Adrenal gland (tissue), 9 donors: ENCODE measurements at regions not wholly inside any gene's neighbourhood (a gene's known extent, or its start where the extent isn't known, plus 50 kb on each side); places are given as distances from the start of the nearest gene placed in this dataset.

ENCODE experiments used
- DNase-seq, 7 donors: peaks; one replicate each; pipeline ENCODE4 v3.0.0-alpha.2; 2019 to 2020
- H3K27ac ChIP-seq, 5 donors: fragments of 200-600 bp; sonication (generic) in 4 of 5; 1 replicate in 3 of 5; 2 replicates in 2 of 5; pipeline versions ENCODE4 v1.5.1 to v1.8.0; 2016 to 2020; ENCODE audit warnings: mild to moderate bottlenecking in 1 of 5
- H3K27me3 ChIP-seq: fragments of 200-600 bp; 2 replicates; pipeline ENCODE4 v1.8.0; 2021
- H3K36me3 ChIP-seq, 2 donors: fragments of 200-600 bp; replicated peaks in 1 of 2; 1 replicate in 1 of 2; 2 replicates in 1 of 2; pipeline versions ENCODE4 v1.5.1 to v1.8.0; 2018 to 2022
- H3K4me1 ChIP-seq, 2 donors: fragments of 200-600 bp; replicated peaks in 1 of 2; 1 replicate in 1 of 2; 2 replicates in 1 of 2; pipeline versions ENCODE4 v1.5.1 to v1.8.0; 2018 to 2021
- H3K4me3 ChIP-seq, 4 donors: fragments of 200-600 bp; sonication (generic) in 3 of 4; one replicate each; pipeline ENCODE4 v1.5.1; 2016 to 2018
- H3K9me3 ChIP-seq, 3 donors: fragments of 200-600 bp; sonication (generic) in 1 of 3; replicated peaks in 1 of 3; 1 replicate in 2 of 3; 2 replicates in 1 of 3; pipeline versions ENCODE4 v1.5.1 to v1.8.0; 2016 to 2021
- POLR2A ChIP-seq, 2 donors: fragments of 450-650 bp; IDR thresholded peaks; one replicate each; pipeline ENCODE4 v1.6.1; 2017; ENCODE audit warnings: antibody characterized with exemption in 2 of 2, mild to moderate bottlenecking in 2 of 2, moderate library complexity in 1 of 2
- WGBS, 4 donors: extraction: QIAGEN DNeasy Blood & Tissue Kit in 2 of 4; methylation state at CpG; one replicate each; pipeline versions ENCODE4 v1.1.5 to v1.1.7; 2013 to 2017; 5-methylcytosine and 5-hydroxymethylcytosine counted together
- intact Hi-C, 2 donors: fragments of 100-400 bp; cut with DNase I; formaldehyde crosslinking; loops; one replicate each; pipeline versions ENCODE4 v1.14.1 to v1.15.0; 2022 to 2023
- TF ChIP-seq, protein P1 (sequence below), 6 experiments: fragments of 450-650 bp in 4 of 6; fragments of 200-600 bp in 2 of 6; sonication (generic) in 1 of 6; IDR thresholded peaks; 1 replicate in 5 of 6; 2 replicates in 1 of 6; pipeline versions ENCODE4 v1.5.1 to v1.8.0; 2016 to 2021; ENCODE audit warnings: antibody characterized with exemption in 6 of 6, mild to moderate bottlenecking in 2 of 6, moderate library complexity in 1 of 6
- donor health status: healthy with polysubstance abuse.
- donor health status: Bipolar disorder and iron deficiency.
- donor health status: DM: yes; HTN: yes; CAD: no.
- donor health status: DM: no; HTN: no; CAD: no.
- donor health status: DM: no; HTN: no; CAD: no.

- TF ChIP-seq, protein P1, sequence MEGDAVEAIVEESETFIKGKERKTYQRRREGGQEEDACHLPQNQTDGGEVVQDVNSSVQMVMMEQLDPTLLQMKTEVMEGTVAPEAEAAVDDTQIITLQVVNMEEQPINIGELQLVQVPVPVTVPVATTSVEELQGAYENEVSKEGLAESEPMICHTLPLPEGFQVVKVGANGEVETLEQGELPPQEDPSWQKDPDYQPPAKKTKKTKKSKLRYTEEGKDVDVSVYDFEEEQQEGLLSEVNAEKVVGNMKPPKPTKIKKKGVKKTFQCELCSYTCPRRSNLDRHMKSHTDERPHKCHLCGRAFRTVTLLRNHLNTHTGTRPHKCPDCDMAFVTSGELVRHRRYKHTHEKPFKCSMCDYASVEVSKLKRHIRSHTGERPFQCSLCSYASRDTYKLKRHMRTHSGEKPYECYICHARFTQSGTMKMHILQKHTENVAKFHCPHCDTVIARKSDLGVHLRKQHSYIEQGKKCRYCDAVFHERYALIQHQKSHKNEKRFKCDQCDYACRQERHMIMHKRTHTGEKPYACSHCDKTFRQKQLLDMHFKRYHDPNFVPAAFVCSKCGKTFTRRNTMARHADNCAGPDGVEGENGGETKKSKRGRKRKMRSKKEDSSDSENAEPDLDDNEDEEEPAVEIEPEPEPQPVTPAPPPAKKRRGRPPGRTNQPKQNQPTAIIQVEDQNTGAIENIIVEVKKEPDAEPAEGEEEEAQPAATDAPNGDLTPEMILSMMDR (IDR thresholded peaks at IDR 0.05), result no peak
- no peak for TF ChIP-seq POLR2A (IDR thresholded peaks at IDR 0.05)
- no peak for DNase-seq
- Histone ChIP-seq H3K27ac (no peak overlapping the region), H3K36me3 (no peaks in the 10 kb centered on the region), H3K9me3 (peaks cover 0 to 9% (median 0%) of the 10 kb centered on the region in 3 donors), H3K4me3 (no peak overlapping the region), H3K4me1 (no peaks in the 10 kb centered on the region), H3K27me3 (no peaks in the 10 kb centered on the region)
- 71 to 92% (median 78%) methylated on average over 3 of the region's 3 CpGs for WGBS, 4 donors
- intact Hi-C loops, result no loop called here
These were observed 875.6 kb downstream of the QKI start for GRCh38 chr6:164290101-164290500.

GRCh38 chr6:164286011-164286410 is 871.5 kb downstream of the QKI start:
- H3K36me3 ChIP-seq, result no peaks in the 10 kb centered on the region
- no peak overlapping the region for H3K27ac ChIP-seq
- intact Hi-C loops, result no loop called here
- H3K4me3 ChIP-seq, result no peak overlapping the region
- peaks cover 0 to 3% (median 0%) of the 10 kb centered on the region in 3 donors for H3K9me3 ChIP-seq
- TF ChIP-seq, protein P1 (IDR thresholded peaks at IDR 0.05), result no peak
- no peak for TF ChIP-seq POLR2A (IDR thresholded peaks at IDR 0.05)
- 25 to 29% (median 27%) methylated on average over 3 of the region's 3 CpGs for WGBS, 4 donors
- H3K27me3 ChIP-seq, result no peaks in the 10 kb centered on the region
- no peaks in the 10 kb centered on the region for H3K4me1 ChIP-seq
- DNase-seq, result peak in 1 of 7 donors; percentile 19

- DNase-seq, result no peak
- WGBS, 4 donors, result 76 to 86% (median 81%) methylated on average over 5 of the region's 5 CpGs
These were observed 869.1 kb downstream of the QKI start for GRCh38 chr6:164283574-164283973.

DNA sequence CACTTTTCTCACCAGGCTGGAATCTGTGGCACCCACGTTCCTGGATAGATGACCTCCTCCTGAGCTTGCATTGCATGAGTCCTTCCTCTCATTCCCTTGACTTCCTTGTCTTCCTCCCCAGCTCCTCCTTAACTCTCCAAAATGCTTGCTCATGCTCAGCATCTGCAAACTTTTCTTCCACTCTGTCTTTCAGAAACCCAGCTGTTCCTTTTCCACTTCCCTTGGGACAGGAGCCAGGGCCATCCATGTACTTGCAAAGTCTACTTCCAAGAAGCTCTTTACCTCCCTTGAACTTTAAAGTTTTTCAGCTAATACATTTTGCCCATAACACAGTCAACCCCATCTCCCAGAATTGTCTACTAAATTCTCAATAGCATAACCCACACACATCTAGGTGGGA is 861.7 kb downstream of the QKI start:
- no peaks in the 10 kb centered on the region for H3K27me3 ChIP-seq
- 25 to 68% (median 44%) methylated on average over 1 of the region's 1 CpG for WGBS, 4 donors
- H3K36me3 ChIP-seq, result no peaks in the 10 kb centered on the region

More at GRCh38 chr6:164283574-164283973, 869.1 kb downstream of the QKI start:
- no peak overlapping the region for H3K4me3 ChIP-seq
- TF ChIP-seq, protein P1 (IDR thresholded peaks at IDR 0.05), result no peak
- TF ChIP-seq POLR2A (IDR thresholded peaks at IDR 0.05), result no peak
- H3K27ac ChIP-seq, result no peak overlapping the region
- no peaks in the 10 kb centered on the region for H3K36me3 ChIP-seq
- no peaks in the 10 kb centered on the region for H3K4me1 ChIP-seq
- intact Hi-C loops, result no loop called here
- no peaks in the 10 kb centered on the region for H3K9me3 ChIP-seq
- H3K27me3 ChIP-seq, result no peaks in the 10 kb centered on the region

More for the DNA sequence above, 861.7 kb downstream of the QKI start:
- intact Hi-C loops, result no loop called here
- no peaks in the 10 kb centered on the region for H3K4me1 ChIP-seq
- no peak overlapping the region for H3K4me3 ChIP-seq
- DNase-seq, result no peak
- TF ChIP-seq POLR2A (IDR thresholded peaks at IDR 0.05), result no peak
- TF ChIP-seq, protein P1 (IDR thresholded peaks at IDR 0.05), result no peak
- no peak overlapping the region for H3K27ac ChIP-seq
- no peaks in the 10 kb centered on the region for H3K9me3 ChIP-seq
